ENCODE measurements at regions not wholly inside any gene's neighbourhood (a gene's known extent, or its start where the extent isn't known, plus 50 kb on each side); places are given as distances from the start of the nearest gene placed in this dataset.

DNA sequence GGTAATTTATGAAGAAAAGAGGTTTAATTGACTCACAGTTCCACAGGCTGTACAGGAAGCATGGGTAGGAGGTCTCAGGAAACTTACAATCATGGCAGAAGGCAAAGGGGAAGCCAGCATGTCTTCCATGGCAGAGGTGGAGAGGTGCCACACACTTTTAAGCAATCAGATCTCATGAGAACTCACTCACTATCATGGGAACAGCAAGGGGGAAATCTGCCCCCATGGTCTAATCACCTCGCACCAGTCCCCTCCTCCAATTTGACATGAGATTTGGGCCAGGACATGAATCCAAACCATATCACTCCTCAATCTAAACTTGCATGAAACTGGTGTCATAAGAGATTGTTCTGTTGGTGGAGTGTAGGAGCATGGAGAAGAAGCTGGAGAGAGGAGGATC lies 51.6 kb upstream of the CCN6 start:
- Histone ChIP-seq H3K4me1 (no peaks in the 10 kb centered on the region), H3K9me3 (no peaks in the 10 kb centered on the region), H3K36me3 (no peaks in the 10 kb centered on the region), H3K27me3 (no peaks in the 10 kb centered on the region), H3K4me3 (ENCODE audit: low read depth, low read length) (no peak overlapping the region)
- TF ChIP-seq, protein P1, sequence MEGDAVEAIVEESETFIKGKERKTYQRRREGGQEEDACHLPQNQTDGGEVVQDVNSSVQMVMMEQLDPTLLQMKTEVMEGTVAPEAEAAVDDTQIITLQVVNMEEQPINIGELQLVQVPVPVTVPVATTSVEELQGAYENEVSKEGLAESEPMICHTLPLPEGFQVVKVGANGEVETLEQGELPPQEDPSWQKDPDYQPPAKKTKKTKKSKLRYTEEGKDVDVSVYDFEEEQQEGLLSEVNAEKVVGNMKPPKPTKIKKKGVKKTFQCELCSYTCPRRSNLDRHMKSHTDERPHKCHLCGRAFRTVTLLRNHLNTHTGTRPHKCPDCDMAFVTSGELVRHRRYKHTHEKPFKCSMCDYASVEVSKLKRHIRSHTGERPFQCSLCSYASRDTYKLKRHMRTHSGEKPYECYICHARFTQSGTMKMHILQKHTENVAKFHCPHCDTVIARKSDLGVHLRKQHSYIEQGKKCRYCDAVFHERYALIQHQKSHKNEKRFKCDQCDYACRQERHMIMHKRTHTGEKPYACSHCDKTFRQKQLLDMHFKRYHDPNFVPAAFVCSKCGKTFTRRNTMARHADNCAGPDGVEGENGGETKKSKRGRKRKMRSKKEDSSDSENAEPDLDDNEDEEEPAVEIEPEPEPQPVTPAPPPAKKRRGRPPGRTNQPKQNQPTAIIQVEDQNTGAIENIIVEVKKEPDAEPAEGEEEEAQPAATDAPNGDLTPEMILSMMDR (IDR thresholded peaks at IDR 0.05; ENCODE audit: low read depth, low read length) = no peak
- no peak for DNase-seq
